Fibroblast of lung (primary cell): ENCODE measurements at regions not wholly inside any gene's neighbourhood (a gene's known extent, or its start where the extent isn't known, plus 50 kb on each side); places are given as distances from the start of the nearest gene placed in this dataset.

Source experiments
- DNase-seq, 2 donors: peaks; one replicate each; pipeline versions ENCODE4 v3.0.0 to v3.0.0-alpha.2; 2010; ENCODE audit warnings: low read depth in 2 of 2
- H2AFZ ChIP-seq: 2 replicates; pipeline ENCODE4 v1.5.1; 2012; ENCODE audit warnings: low read length, control low read depth, inconsistent platforms
- H3K27ac ChIP-seq: 2 replicates; pipeline ENCODE4 v1.5.1; 2011; ENCODE audit warnings: low read length, control low read depth; ENCODE audit not compliant: insufficient read depth
- H3K27me3 ChIP-seq: 2 replicates; pipeline ENCODE4 v1.5.1; 2011; ENCODE audit warnings: mild to moderate bottlenecking, low read length; ENCODE audit not compliant: control insufficient read depth, insufficient read depth
- H3K36me3 ChIP-seq: 2 replicates; pipeline ENCODE4 v1.5.1; 2011; ENCODE audit warnings: low read length; ENCODE audit not compliant: control insufficient read depth, insufficient read depth
- H3K4me1 ChIP-seq: 2 replicates; pipeline ENCODE4 v1.5.1; 2011; ENCODE audit warnings: low read length; ENCODE audit not compliant: control insufficient read depth, insufficient read depth; ENCODE audit errors: extremely low read depth
- H3K4me2 ChIP-seq: 2 replicates; pipeline ENCODE4 v1.5.1; 2011; ENCODE audit warnings: low read length, control low read depth; ENCODE audit not compliant: insufficient read depth; ENCODE audit errors: extremely low read depth
- H3K4me3 ChIP-seq, 4 experiments: fragments of 200-600 bp in 1 of 4; sonication (generic) in 1 of 4; replicated peaks in 1 of 4; 2 replicates each; pipeline ENCODE4 v1.5.1; 2011 to 2016; ENCODE audit warnings: low read length in 4 of 4, low read depth in 3 of 4, mild to moderate bottlenecking in 3 of 4, control low read depth in 2 of 4, inconsistent platforms in 1 of 4, mixed read lengths in 1 of 4; ENCODE audit not compliant: insufficient read depth in 1 of 4; ENCODE audit errors: control extremely low read depth in 1 of 4
- H3K79me2 ChIP-seq: 2 replicates; pipeline ENCODE4 v1.5.1; 2012; ENCODE audit warnings: mild to moderate bottlenecking, low read length, inconsistent platforms; ENCODE audit not compliant: control insufficient read depth, insufficient read depth
- H3K9ac ChIP-seq: 2 replicates; pipeline ENCODE4 v1.5.1; 2011; ENCODE audit warnings: mild to moderate bottlenecking, low read length, control low read depth; ENCODE audit not compliant: insufficient read depth
- H3K9me3 ChIP-seq: 2 replicates; pipeline ENCODE4 v1.5.1; 2012; ENCODE audit warnings: low read depth, low read length; ENCODE audit not compliant: control insufficient read depth, insufficient read depth
- H4K20me1 ChIP-seq: 2 replicates; pipeline ENCODE4 v1.5.1; 2011; ENCODE audit warnings: low read length; ENCODE audit not compliant: control insufficient read depth, insufficient read depth; ENCODE audit errors: extremely low read depth
- CTCF ChIP-seq, 2 donors: IDR thresholded peaks in 1 of 2; conservative IDR thresholded peaks in 1 of 2; 1 replicate in 1 of 2; 2 replicates in 1 of 2; pipeline ENCODE4 v1.5.1; 2011 to 2012; ENCODE audit warnings: low read length in 2 of 2, control low read depth in 1 of 2, inconsistent platforms in 1 of 2, low read depth in 1 of 2, mild to moderate bottlenecking in 1 of 2
- EZH2 ChIP-seq: IDR thresholded peaks from 2 replicates; pipeline ENCODE4 v1.5.1; 2012; ENCODE audit warnings: low read length, control low read depth, mild to moderate bottlenecking; ENCODE audit errors: missing control alignments

- H3K79me2 ChIP-seq: no peaks in the 10 kb centered on the region
- no peak overlapping the region for H2AFZ ChIP-seq
- H3K4me2 ChIP-seq: no peak overlapping the region
- no peaks in the 10 kb centered on the region for H3K9me3 ChIP-seq
- H3K9ac ChIP-seq: no peak overlapping the region
- TF ChIP-seq EZH2 (no peak), CTCF (conservative IDR thresholded peaks at IDR 0.05 in 1 of 2, IDR thresholded peaks at IDR 0.05 in 1 of 2; ENCODE audit: low read depth in 1 of 2, low read length in 2 of 2) (no peak)
- H3K4me1 ChIP-seq: no peaks in the 10 kb centered on the region
- H3K27ac ChIP-seq: no peak overlapping the region
- no peaks in the 10 kb centered on the region for H3K36me3 ChIP-seq
- H3K4me3 ChIP-seq: no peak overlapping the region
- no peaks in the 10 kb centered on the region for H3K27me3 ChIP-seq
- no peaks in the 10 kb centered on the region for H4K20me1 ChIP-seq
- no peak for DNase-seq
Observed at GRCh38 chr17:15108992-15109391, 156.1 kb downstream of the PMP22 start.

- Histone ChIP-seq H2AFZ (no peak overlapping the region), H3K4me2 (no peak overlapping the region), H3K4me1 (no peaks in the 10 kb centered on the region), H3K9ac (no peak overlapping the region), H3K36me3 (no peaks in the 10 kb centered on the region), H3K9me3 (no peaks in the 10 kb centered on the region), H4K20me1 (no peaks in the 10 kb centered on the region), H3K27me3 (no peaks in the 10 kb centered on the region), H3K27ac (no peak overlapping the region), H3K4me3 (no peak overlapping the region), H3K79me2 (no peaks in the 10 kb centered on the region)
- TF ChIP-seq CTCF (conservative IDR thresholded peaks at IDR 0.05 in 1 of 2, IDR thresholded peaks at IDR 0.05 in 1 of 2; ENCODE audit: low read depth in 1 of 2, low read length in 2 of 2): no peak
- no peak for TF ChIP-seq EZH2
- peak in 1 of 2 donors; percentile 51 for DNase-seq
Observed at GRCh38 chr17:15106540-15106939, 158.6 kb downstream of the PMP22 start.

- H3K9me3 ChIP-seq: no peaks in the 10 kb centered on the region
Observed at GRCh38 chr17:15103785-15104184, 161.3 kb downstream of the PMP22 start.

More at GRCh38 chr17:15103785-15104184, 161.3 kb downstream of the PMP22 start:
- H3K27ac ChIP-seq: no peak overlapping the region
- no peak overlapping the region for H2AFZ ChIP-seq
- no peak overlapping the region for H3K4me2 ChIP-seq
- H3K4me3 ChIP-seq: no peak overlapping the region
- no peaks in the 10 kb centered on the region for H3K27me3 ChIP-seq
- TF ChIP-seq EZH2: no peak
- no peak for TF ChIP-seq CTCF (conservative IDR thresholded peaks at IDR 0.05 in 1 of 2, IDR thresholded peaks at IDR 0.05 in 1 of 2; ENCODE audit: low read depth in 1 of 2, low read length in 2 of 2)
- H3K36me3 ChIP-seq: no peaks in the 10 kb centered on the region
- H3K4me1 ChIP-seq: no peaks in the 10 kb centered on the region
- H3K79me2 ChIP-seq: no peaks in the 10 kb centered on the region
- no peak overlapping the region for H3K9ac ChIP-seq
- no peaks in the 10 kb centered on the region for H4K20me1 ChIP-seq
- DNase-seq: no peak
